NOMO-1 (cell line): ENCODE measurements at regions not wholly inside any gene's neighbourhood (a gene's known extent, or its start where the extent isn't known, plus 50 kb on each side); places are given as distances from the start of the nearest gene placed in this dataset.

ENCODE experiments used
- DNase-seq, 2 experiments: peaks; one replicate each; lab custom pipeline; 2025; ENCODE audit not compliant: unreplicated experiment in 2 of 2; lab: John Stamatoyannopoulos, UW

GRCh38 chr3:148128136-148128535 lies 569.6 kb upstream of the AGTR1 start:
- DNase-seq: no peak

GRCh38 chr3:148131990-148132638 lies 565.6 kb upstream of the AGTR1 start:
- no peak for DNase-seq

- DNase-seq: no peak
Measured at GRCh38 chr3:148136816-148137215, 560.9 kb upstream of the AGTR1 start.

- no peak for DNase-seq
Measured at GRCh38 chr3:148146241-148146640, 551.5 kb upstream of the AGTR1 start.

- no peak for DNase-seq
Measured at GRCh38 chr3:148146947-148147826, 550.5 kb upstream of the AGTR1 start.

GRCh38 chr3:148147903-148148302 lies 549.8 kb upstream of the AGTR1 start:
- no peak for DNase-seq

- no peak for DNase-seq
Measured at GRCh38 chr3:148149556-148149955, 548.1 kb upstream of the AGTR1 start.

- DNase-seq: no peak
Measured at GRCh38 chr3:148150141-148150540, 547.6 kb upstream of the AGTR1 start.

- no peak for DNase-seq
Measured at GRCh38 chr3:148158210-148158609, 539.5 kb upstream of the AGTR1 start.

- DNase-seq: no peak
Measured at GRCh38 chr3:148162132-148162531, 535.6 kb upstream of the AGTR1 start.

- DNase-seq: no peak
Measured at GRCh38 chr3:148168347-148168746, 529.4 kb upstream of the AGTR1 start.

- peak in 1 of 2 experiments; percentile 1 for DNase-seq
Measured at GRCh38 chr3:148173851-148174250, 523.9 kb upstream of the AGTR1 start.

GRCh38 chr3:148175214-148175613 lies 522.5 kb upstream of the AGTR1 start:
- DNase-seq: no peak

- DNase-seq: no peak
Measured at GRCh38 chr3:148178503-148178902, 519.2 kb upstream of the AGTR1 start.

GRCh38 chr3:148184798-148185197 lies 512.9 kb upstream of the AGTR1 start:
- DNase-seq: no peak

- DNase-seq: no peak
Measured at GRCh38 chr3:148186881-148187280, 510.8 kb upstream of the AGTR1 start.

GRCh38 chr3:148187296-148187695 lies 510.4 kb upstream of the AGTR1 start:
- no peak for DNase-seq

GRCh38 chr3:148190441-148190990 lies 507.2 kb upstream of the AGTR1 start:
- no peak for DNase-seq

- DNase-seq: no peak
Measured at GRCh38 chr3:148191966-148192365, 505.7 kb upstream of the AGTR1 start.

- DNase-seq: no peak
Measured at GRCh38 chr3:148197061-148197460, 500.6 kb upstream of the AGTR1 start.

- DNase-seq: peak; percentile 57 to 87
Measured at GRCh38 chr3:148202386-148202785, 495.3 kb upstream of the AGTR1 start.
